OCI-M2 (cell line): ENCODE measurements at regions not wholly inside any gene's neighbourhood (a gene's known extent, or its start where the extent isn't known, plus 50 kb on each side); places are given as distances from the start of the nearest gene placed in this dataset.
"Not testable (repeated sequence)": the region's sequence is repeated elsewhere in the genome, so short reads cannot be mapped to it uniquely, and the experiment has no call there.

Experiments
- DNase-seq: peaks from one replicate; lab custom pipeline; 2025; ENCODE audit not compliant: unreplicated experiment; lab: John Stamatoyannopoulos, UW

DNA sequence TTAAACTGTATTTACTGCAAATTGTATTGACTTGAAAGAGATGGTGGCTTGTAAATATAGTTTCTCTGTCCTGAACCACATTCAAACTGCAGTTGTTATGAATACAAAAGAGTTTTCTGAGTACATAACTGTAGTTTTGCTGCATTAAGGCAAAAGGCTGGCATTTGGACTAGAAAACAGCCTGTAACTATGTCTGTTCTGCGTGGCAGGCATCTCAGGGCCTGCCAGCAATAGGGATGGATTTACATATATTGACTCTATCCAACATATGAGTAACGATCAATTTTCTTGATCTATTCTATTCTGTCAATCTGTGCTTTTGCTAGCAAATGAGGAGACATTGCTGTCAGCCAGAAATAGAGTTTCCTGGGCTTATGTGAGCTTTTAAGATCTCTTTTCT lies 174.6 kb downstream of the TMEM26 start:
- DNase-seq: no peak

DNA sequence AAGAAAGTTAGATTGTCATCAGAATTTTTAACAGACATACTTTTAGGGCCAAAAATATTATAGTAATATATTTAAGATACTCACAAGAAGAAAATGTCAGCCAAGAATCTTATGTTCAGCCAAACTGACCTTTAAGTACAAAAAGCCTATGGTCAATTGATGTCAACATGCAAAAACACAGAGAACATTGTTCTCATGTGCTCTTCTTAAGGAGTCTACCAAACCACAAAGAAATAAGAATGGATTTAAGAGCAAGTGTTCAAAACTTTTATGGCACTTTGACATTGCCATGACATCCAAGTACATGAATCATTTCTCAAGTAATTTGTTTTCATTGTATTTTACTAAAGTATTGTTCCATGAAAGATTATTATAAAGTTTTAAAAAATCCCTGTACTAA lies 180.4 kb downstream of the TMEM26 start:
- DNase-seq: no peak

DNA sequence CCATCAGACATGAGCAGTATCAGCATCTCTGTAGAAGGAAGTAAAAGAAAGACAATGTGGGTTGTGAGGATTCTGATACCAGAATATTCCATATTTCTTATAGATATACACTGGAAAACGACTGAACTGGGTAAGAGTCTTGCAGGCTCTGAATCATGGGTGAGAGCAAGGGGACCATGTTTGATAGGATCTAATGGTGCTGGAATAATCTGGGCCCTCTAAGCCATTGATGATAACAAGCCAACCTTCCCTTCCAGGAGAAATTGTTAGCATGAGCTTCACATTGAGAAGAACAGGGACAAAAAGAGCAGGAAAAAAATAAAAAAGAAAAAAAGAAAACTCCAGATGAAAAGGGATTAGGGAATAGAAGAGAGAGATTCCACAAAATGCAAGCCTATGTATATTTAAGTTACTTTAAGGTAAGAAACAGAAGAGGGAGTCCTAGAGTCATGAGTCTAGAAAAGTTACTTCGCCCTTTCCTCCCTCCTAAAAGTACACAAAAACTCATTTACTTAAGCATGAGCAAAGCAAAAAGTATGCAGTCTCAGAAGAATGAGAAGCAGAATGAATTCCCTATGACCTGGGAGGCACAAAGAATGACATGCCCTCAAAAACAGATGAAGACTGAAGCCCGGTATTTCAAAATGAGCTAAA lies 181.9 kb downstream of the TMEM26 start:
- DNase-seq: no peak

DNA sequence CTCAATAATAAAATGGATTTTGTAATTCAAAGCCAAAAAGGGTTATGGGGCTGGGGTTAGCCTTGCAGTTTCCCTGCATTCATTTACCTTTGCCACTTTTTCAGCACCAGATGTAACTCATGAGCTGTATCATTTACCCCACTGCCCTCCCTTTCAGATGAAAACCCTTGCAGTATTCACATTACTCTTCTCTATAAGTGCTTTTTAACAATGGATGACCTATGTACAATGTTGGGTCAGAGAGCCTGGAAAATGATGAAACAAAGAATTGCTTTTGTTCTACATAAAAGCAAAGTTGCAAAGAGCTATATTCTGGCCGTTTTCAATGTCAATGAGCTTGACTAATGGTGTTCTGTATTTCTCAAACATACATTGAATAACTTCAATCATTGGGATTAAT lies 189.7 kb downstream of the TMEM26 start:
- DNase-seq: no peak

DNA sequence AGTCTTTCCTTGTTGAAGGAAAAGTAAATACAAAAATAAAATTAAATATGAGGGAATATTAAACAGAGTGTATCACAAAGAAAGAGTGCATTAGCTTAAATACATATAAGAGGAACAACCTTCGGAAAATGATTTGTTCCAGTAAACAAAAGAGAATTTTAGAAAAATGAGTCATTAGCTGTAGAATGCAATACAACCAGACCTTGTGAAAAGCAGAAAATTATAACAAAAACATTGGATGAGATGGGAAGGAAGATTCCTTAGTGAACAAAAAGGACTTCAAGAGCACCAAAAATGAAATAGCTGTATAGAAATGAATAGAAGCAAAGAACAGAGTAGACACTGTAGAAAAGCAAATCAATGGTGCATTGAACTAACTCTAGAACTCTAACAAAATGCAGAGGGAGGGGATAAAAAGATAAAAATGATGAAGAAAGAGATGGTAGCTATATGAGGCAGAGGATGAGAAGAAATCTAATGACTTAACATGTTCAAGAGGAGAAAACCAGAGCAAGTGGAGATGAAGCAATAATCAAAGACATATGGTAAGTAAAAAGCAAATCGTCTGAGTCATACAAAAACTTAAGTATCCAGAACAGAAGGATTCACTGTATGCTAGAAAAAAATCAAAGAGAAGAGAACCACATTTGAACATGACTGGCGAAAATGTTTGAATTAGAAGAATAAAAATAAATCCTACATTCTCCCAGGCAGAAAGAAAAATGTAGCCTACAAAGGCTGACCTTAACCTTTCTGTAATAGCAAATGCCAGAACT lies 190.5 kb downstream of the TMEM26 start:
- DNase-seq: no peak

DNA sequence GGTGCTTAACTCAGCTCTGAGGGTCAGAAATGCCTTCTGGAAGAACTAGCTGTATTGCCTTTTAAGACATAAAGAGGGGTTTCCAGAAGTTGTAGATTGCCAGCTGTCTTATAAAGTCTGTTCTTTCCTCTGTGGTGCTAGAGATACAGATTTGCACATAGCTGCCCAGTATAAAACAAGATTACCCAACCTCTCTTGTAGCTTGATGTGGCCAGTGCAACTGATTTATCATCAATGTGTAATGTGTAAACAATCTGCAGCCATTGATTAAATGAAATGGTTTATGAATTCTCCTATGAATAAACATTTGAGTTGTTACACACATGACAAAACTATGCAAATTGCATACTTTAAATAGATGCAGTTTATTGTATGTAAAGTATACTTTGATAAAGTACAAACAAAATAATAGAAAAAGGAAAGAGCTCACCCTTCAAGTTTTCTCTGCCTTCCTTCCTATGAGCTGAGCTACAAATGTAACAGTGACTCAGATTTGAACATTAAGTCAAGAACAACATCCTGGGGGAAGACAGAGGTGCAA lies 195.2 kb downstream of the TMEM26 start:
- DNase-seq: no peak

DNA sequence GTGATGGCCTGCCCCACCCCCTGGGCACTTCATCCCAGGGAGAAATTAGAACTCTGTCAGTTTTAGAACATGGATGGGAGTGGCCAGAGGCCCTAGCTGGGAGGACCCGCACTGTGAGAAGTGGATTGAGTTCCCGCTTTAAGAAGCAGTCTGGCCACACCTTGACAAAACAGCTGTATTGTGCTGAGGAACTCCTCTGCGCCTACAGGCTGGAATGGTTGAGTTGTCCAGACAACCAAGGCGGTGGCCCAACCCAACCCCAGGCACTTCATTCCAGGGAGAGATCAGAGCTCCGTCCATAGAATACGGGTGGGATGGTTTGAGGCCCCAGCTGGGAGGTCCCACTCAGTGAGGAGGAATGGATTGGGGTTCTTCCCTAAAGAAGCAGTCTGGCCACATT lies 196.0 kb downstream of the TMEM26 start:
- DNase-seq: no peak

DNA sequence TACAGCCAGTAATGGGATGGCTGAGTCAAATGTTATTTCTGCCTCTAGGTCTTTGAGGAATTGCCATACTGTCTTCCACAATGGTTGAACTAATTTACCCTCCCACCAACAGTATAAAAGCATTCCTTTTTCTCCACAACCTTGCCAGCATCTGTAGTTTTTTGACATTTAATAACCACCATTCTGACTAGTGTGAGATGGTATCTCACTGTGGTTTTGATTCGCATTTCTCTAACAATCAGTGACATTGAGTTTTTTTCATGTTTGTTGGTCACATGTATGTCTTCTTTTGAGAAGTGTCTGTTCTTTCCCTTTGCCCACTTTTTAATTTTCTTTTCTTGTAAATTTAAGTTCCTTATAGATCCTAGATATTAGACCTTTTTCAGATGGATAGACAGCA lies 200.9 kb downstream of the TMEM26 start:
- not testable (repeated sequence) for DNase-seq

DNA sequence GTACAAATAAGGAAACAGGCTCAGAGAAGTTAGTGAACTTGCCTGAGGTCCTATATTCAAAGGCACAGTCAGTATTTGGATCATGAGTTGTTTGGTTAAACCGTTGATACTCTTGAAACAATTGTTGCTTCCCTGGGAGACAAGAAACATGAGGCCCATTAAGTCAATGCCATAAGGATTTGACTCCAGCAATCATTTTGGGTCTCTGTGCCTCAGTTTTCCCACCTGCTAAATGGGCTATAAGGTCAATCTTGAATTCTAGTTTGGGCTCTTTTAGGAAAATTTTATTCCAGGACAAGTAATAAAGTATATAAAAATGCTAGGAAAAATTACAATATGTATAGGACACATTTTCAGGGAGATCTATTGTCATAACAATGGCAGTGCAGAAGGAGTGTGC lies 202.1 kb downstream of the TMEM26 start:
- DNase-seq: no peak

DNA sequence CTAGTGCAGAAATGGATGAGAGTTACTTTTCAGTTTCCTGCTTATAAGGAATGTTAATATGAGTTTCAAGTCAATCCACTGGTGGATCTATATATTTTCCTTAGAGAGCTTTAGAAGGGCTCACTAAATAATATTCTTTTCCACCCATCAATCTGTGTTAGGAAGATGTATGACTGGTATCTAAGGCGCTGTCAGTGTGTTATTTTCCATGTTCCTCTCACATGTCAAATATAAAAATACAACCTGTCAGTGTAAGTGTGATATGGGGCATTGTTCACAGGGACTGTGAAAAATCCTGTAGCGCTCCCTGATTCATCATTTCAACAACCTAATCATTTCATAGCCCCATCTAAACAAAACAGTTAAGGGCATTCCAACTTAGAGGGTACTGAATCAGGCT lies 203.1 kb downstream of the TMEM26 start:
- no peak for DNase-seq

DNA sequence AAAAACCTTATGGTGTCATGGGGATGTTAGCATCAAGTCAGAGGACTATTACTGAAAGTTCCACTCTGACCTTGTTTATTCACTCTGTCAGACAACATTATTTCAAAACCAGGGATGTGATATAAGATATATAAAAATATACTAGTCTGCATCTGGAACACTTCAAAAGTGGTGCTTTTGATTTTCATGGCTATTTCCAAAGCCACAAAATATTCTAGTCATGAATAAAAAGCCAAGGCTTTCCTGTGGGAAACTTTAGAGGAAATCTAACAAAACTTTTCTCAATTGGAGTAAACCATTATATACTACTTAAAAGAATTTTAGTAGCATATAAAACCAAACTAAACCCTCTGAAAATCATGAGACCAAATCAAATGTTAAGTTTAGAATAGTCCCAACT lies 205.2 kb downstream of the TMEM26 start:
- no peak for DNase-seq

DNA sequence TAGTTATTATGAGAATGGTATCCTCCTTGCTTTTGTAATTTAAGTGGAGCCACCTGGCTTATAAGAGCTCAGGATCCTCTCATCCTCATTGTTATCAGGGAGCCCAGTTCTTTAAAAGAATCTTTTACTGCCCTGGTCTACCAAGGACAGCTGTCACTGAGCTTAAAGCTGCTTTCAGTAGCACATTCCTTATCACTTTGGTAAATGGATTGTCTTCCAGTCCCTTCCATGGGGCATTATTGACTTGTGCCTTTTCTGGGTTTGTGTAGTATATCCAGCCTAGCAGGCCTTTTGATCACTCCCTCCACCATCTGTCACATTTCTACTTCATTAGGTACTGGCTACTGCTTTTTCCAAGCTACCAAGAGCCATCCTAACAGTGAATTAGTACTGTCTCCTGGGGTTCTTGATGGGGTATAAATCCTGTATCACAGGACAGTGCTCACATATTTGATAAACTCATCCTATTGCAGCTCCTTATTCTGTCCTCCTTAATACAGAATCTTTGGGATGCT lies 208.9 kb downstream of the TMEM26 start:
- DNase-seq: no peak

DNA sequence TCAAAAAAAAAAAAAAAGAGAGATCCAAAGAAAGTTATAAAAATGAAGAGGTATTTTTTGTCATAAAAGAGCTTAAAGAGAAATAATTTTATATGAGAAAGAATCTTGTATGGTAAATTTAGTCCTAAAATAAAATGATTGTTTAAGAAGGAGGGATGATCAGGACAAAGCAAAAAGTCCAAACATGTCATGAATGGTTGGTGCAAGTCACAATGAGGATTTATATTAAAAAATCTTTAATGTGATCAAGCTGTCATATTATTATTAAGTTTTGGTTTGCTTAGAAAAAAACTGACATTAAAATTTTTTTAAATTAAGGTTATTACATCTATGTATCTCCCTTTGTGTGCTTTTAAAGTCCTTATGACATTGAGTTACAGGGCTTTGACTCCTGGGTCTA lies 220.4 kb downstream of the TMEM26 start:
- DNase-seq: no peak

DNA sequence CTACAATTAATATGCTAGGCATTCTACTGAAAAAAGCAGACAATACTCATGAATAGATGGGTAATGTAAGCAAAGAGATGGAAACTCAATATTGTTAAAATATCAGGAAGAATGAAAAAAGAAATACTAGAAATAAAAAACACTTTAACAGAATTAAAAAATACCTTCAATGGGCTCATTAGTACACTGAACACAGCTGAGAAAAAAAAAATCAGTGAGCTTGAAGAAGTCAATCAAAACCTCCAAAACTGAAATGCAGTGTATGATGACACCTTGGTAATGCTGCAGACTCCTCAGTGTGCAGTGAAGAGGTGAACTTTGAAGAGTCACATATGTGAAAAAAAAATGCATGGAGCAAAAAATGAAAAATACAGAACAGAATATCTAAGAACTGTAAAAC lies 227.2 kb downstream of the TMEM26 start:
- no peak for DNase-seq

DNA sequence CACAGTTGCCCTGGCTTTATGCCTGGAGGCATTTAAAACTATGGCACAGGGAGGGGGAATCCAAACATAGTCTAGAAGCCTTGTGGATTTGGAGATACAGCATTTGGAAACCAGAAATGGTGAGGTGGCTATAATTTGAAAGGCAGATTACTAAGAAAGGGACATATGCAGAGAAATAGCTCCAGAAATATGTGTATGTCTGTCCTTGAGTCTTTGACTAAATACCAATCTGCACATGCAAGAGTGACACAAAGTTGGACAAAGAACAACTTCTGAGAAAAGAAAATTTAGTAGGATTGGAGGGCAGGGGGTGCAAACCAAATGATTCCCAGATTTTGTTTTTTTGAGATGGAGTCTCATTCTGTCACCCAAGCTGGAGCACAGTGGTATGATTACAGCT lies 229.6 kb downstream of the TMEM26 start:
- DNase-seq: no peak

DNA sequence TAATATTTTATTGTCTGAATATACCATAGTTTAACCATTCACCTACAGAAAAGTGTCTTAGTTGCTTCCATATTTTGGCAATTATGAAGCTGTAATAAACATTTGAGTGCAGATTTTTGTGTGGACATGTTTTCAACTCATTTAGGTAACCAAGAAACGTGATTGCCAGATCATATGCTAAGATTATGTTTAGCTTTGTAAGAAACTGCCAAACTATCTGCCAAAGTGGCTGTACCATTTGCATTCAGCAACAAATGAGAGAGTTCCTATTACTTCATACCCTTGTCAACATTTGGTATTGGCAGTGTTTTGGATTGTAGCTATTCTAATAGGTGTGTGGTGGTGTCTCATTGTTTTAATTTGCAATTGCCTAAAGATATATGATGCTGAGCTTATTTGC lies 233.5 kb downstream of the TMEM26 start:
- DNase-seq: no peak

DNA sequence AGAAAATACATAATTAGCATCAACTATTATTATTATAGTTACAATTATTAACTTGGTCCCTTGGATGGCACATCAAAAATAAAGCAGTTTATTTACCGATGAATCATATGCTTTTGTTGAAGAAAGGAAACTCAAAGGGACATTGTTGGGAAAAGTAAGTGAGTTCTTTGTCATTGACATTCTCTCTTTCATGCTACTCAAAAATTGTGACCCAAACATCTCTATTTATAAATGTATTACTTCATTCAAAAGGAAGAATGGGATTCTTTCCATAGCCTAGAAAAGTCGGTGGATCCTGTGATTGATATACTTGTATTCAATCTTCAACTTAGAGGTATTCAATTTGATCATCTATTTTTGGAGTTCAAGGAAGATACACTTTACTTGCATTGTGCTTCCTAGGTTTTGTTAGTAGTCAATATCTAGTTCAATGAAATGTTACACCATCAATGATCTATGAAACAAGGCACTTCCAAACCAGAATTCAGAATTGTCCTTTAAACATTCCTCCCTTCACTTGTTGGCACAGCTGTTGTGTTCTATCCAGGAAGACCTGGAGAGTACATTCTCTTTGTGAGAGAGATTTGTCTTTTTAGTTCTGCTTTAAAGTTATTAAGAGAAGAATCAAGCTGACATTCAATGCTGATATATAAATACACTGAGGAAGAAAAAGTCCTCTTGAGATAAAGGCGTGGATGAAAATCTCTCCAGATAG lies 235.2 kb downstream of the TMEM26 start:
- DNase-seq: no peak

DNA sequence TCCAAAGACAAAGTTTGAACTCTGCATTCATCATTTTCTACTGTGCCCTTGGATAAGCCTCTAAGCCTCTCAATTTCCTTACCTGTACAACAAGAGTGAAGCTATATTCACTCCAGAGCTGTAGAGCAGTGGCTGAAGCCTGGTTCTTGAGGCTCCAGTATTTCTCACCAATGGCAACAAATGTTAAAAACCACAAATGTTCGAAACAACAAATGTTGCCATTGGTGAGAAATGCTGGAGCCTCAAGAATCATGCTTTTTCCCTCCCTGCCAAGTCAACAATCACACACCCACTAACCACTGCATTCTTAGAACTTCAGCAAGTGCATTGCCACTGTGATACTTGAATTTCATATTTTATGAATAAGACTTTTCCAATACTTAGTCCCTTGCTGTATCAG lies 237.9 kb downstream of the TMEM26 start:
- DNase-seq: no peak

DNA sequence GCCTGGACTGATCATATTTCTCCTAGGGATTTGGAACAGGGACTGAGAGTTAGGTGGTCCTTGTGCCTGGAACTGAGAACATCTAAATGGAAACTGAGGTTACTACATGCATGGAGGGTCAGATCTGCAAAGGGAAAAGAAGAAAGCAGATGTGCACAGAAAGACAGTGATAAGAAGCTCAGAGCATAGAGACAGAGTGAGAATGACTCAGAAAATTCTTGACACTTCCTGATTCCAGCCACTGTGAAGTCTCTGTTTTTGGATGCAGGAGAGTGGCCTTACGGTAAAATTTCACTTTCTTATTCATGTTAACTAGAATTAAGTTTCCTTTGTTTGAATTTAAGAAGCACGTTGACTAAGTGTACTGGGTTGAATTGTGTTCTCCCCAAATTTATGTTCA lies 241.7 kb downstream of the TMEM26 start:
- DNase-seq: peak; percentile 2

DNA sequence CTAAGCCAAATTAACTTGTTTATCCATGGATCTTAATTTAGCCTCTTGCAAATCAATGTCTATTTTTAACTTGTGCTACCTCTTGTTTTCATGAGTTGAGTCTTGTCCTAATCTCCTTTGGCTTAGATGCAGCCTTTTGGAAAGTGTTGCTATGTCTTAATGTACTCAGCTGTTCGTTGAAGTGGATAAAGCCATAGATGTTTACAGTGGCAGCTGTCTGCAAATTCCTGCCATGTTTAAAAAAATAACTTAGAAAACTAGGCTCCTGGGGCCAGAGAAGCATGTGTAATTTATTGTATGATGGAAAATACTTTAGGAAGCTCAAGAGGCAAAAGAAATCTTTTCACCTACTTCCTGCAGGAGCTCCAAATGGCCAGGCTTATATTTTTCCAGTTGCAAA lies 253.1 kb upstream of the RHOBTB1 start:
- DNase-seq: no peak

DNA sequence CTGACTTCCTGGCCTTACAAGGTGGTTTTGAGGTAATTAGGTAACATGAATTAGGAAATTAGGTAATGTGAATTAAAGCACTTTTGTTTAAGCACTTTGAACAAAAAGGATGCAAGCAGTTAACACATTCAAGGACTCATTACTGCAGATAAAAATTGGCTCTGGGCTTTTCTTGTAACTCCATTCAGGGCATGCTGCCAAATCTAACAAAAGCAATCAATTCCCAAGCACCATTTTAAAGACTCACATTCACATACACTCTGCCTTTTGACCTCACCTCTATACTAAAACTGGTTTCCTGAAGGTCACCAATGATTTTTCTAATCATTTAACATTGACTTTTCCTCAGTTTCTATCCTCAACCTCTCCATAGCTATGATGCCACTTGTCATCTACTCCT lies 251.2 kb upstream of the RHOBTB1 start:
- DNase-seq: no peak

DNA sequence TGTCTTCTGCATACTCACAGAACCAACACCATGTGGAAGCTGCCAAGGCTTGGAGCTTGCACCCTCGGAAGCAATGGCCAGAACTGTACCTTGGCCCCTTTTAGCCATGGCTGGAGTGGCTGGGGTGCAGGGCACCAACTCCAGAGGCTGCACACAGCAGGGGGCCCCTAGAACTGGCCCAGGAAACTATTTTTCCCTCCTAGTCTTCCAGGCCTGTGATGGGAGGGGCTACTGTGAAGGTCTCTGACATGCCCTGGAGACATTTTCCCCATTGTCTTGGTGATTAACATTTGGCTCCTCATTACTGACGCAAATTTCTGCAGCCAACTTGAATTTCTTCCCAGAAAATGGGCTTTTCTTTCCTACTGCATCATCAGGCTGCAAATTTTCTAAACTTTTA lies 248.6 kb upstream of the RHOBTB1 start:
- not testable (repeated sequence) for DNase-seq
